GM12874 (cell line): ENCODE measurements at regions not wholly inside any gene's neighbourhood (a gene's known extent, or its start where the extent isn't known, plus 50 kb on each side); places are given as distances from the start of the nearest gene placed in this dataset.

ENCODE experiments used
- CTCF ChIP-seq: IDR thresholded peaks from 2 replicates; pipeline ENCODE4 v1.5.1; 2011; ENCODE audit warnings: low read depth, mild to moderate bottlenecking, control low read depth, low read length, moderate library complexity; ENCODE audit not compliant: insufficient read depth

DNA sequence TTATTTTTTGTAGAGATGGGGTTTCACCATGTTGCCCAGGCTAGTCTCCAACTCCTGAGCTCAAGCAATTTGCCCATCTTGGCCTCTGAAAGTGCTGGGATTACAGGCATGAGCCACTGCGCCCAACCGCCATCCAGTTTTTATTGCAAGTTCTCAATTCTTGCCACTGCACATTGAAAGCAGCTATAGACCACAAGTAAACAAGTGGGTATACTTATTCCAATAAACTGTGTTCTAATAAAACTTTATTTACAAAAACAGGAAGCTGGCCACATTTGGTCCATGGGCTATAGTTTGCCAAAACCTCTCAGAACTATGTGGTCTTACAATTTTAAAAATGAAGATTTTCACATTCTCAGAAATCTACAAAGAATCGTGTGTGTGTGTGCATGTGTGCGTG, 313.6 kb upstream of the RASGEF1B start:
- TF ChIP-seq CTCF = no peak

DNA sequence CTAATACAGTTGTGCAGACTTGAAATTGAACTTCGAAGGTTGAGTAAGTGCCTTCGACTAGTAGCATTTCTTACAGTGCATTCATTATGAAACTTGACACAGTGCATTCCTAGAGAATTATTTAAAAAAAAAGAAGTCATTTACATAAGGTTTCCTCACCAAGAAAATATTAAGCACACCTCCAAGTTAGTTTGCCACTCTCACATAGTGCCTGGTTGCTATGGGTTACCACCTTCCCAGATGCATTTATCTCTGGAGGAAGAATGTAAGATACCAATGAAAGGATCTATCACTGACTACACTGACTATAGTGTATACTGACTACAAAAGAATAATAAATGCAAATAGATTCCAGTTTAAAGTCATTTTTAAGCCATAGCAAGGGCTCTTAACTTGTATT, 311.9 kb upstream of the RASGEF1B start:
- TF ChIP-seq CTCF = no peak

GRCh38 chr4:81781799-81782198, 310.1 kb upstream of the RASGEF1B start:
- no peak for TF ChIP-seq CTCF

- TF ChIP-seq CTCF = no peak
These were observed 305.1 kb upstream of the RASGEF1B start for GRCh38 chr4:81776794-81777193.

- TF ChIP-seq CTCF = no peak
These were observed 301.9 kb upstream of the RASGEF1B start for GRCh38 chr4:81773557-81773956.

GRCh38 chr4:81771721-81772120, 300.0 kb upstream of the RASGEF1B start:
- TF ChIP-seq CTCF = no peak

GRCh38 chr4:81769244-81769643, 297.5 kb upstream of the RASGEF1B start:
- no peak for TF ChIP-seq CTCF

- no peak for TF ChIP-seq CTCF
These were observed 287.0 kb upstream of the RASGEF1B start for GRCh38 chr4:81758574-81759264.
